ENCODE measurements at regions not wholly inside any gene's neighbourhood (a gene's known extent, or its start where the extent isn't known, plus 50 kb on each side); places are given as distances from the start of the nearest gene placed in this dataset.

DNA sequence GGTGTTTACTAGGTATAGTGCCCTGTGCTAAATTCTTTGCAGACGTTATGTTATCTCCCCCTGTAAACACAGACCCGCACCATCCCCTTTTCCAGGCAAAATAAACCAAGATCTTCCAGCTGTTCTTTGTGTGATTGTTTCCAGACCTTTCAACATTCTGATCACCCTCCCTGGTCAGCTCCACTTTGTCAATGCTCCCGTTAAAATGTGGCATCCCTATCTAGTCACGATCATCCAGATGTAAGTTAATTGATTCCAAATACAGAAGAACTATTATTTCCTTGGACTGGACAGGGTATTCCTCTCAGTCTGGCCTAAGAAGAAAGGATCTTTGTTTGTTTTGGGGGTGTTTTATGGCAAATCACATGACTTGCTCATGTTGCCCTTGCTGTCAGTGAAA lies 127.6 kb upstream of the ARID2 start:
- H3K4me1 Mint-ChIP-seq: no peaks in the 10 kb centered on the region
- no peak overlapping the region for H3K27ac Mint-ChIP-seq
- DNase-seq: no peak
- no peak overlapping the region for H3K4me3 Mint-ChIP-seq
- peaks cover 12% of the 10 kb centered on the region for H3K9me3 Mint-ChIP-seq
- POLR2A ChIA-PET: no interaction called here
- H3K36me3 Mint-ChIP-seq (ENCODE audit: low read depth): peaks cover 5% of the 10 kb centered on the region
- H3K27me3 Mint-ChIP-seq: peaks cover 9% of the 10 kb centered on the region
- CTCF ChIA-PET: interaction anchor here (0.7 kb wide), 1 partner anchor 122 kb away, joined by 3 read pairs; no protein-coding TSS in a partner anchor

DNA sequence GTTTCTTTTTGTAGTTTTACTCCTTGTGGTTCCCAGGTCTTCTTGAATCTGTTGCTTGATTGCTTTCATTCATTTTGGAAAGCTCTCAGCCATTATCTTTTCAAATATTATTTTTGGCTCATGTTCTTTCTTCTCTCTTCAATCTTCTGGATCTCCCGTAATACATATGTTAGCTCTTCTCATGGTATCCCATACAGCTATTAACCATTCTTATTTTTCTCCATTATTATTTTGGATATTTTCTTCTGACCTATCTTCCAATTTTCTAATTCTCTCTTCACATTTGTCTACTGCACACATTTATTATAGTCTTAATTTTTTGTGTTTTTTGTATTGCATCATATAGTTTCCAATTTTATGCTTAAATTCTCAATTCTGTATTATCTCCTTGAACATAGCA lies 123.9 kb upstream of the ARID2 start:
- no peak for DNase-seq
- ChIA-PET CTCF (no interaction called here), POLR2A (no interaction called here)
- Mint-ChIP-seq H3K36me3 (ENCODE audit: low read depth) (peaks cover 5% of the 10 kb centered on the region), H3K4me3 (no peak overlapping the region), H3K27me3 (peaks cover 7% of the 10 kb centered on the region), H3K4me1 (peaks cover 2% of the 10 kb centered on the region), H3K27ac (no peak overlapping the region), H3K9me3 (peaks cover 12% of the 10 kb centered on the region)

- no peaks in the 10 kb centered on the region for H3K9me3 Mint-ChIP-seq
- H3K27me3 Mint-ChIP-seq: peaks cover 8% of the 10 kb centered on the region
- H3K36me3 Mint-ChIP-seq (ENCODE audit: low read depth): no peaks in the 10 kb centered on the region
- ChIA-PET CTCF (no interaction called here), POLR2A (no interaction called here)
- H3K27ac Mint-ChIP-seq: no peak overlapping the region
- no peak overlapping the region for H3K4me3 Mint-ChIP-seq
- no peak for DNase-seq
- H3K4me1 Mint-ChIP-seq: peaks cover 5% of the 10 kb centered on the region
Observed at GRCh38 chr12:45611061-45611460, 118.4 kb upstream of the ARID2 start.

GRCh38 chr12:45611495-45611894 lies 118.0 kb upstream of the ARID2 start:
- Mint-ChIP-seq H3K4me1 (peaks cover 5% of the 10 kb centered on the region), H3K9me3 (no peaks in the 10 kb centered on the region), H3K36me3 (ENCODE audit: low read depth) (no peaks in the 10 kb centered on the region), H3K27ac (no peak overlapping the region), H3K4me3 (no peak overlapping the region), H3K27me3 (peaks cover 8% of the 10 kb centered on the region)
- ChIA-PET POLR2A (no interaction called here), CTCF (no interaction called here)
- DNase-seq: no peak

DNA sequence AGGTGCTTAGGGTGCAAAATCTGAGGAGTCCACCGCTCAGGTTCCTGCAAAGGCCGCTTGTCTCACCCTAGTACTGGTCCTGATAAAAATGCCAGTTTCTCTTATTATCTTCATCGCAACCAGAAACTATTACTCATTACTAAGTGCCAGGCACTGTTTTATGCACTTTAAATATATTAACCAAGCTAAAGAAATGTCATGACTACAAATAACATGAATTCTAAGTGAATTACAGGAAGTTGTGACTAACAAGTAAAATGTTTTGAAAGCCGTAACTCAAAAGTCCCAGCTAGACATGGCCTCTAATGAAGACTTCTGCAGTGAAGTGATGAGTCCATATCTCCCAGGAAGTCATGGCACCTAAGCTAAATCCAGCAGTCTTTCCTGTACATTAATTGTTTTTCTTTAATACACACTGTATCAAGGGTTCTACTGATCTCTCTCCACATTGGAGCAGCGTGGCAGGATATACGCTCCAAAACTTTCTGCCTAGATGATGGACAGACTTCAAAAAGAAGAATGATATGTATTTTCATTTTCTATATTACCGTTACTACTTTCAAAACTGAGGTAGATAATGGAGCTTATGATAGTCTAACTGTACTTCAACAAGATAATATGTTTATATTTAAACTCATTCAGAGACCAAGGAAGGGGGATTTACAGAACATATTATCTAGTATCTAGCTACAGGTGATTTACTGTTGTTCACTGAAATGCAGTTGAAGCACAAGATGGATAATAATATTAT lies 117.3 kb upstream of the ARID2 start:
- H3K9me3 Mint-ChIP-seq: no peaks in the 10 kb centered on the region
- H3K4me3 Mint-ChIP-seq: no peak overlapping the region
- CTCF ChIA-PET: no interaction called here
- no peak for DNase-seq
- POLR2A ChIA-PET: interaction anchor here (0.6 kb wide), 1 partner anchor 58 kb away, joined by 4 read pairs; no protein-coding TSS in a partner anchor
- no peaks in the 10 kb centered on the region for H3K36me3 Mint-ChIP-seq (ENCODE audit: low read depth)
- peaks cover 8% of the 10 kb centered on the region for H3K27me3 Mint-ChIP-seq
- H3K27ac Mint-ChIP-seq: no peak overlapping the region
- peaks cover 5% of the 10 kb centered on the region for H3K4me1 Mint-ChIP-seq

- DNase-seq: no peak
- Mint-ChIP-seq H3K9me3 (no peaks in the 10 kb centered on the region), H3K4me3 (no peak overlapping the region), H3K36me3 (ENCODE audit: low read depth) (no peaks in the 10 kb centered on the region), H3K27ac (no peak overlapping the region), H3K27me3 (peaks cover 8% of the 10 kb centered on the region), H3K4me1 (peaks cover 5% of the 10 kb centered on the region)
- CTCF ChIA-PET: no interaction called here
- POLR2A ChIA-PET: no interaction called here
Observed at GRCh38 chr12:45613296-45613695, 116.2 kb upstream of the ARID2 start.

DNA sequence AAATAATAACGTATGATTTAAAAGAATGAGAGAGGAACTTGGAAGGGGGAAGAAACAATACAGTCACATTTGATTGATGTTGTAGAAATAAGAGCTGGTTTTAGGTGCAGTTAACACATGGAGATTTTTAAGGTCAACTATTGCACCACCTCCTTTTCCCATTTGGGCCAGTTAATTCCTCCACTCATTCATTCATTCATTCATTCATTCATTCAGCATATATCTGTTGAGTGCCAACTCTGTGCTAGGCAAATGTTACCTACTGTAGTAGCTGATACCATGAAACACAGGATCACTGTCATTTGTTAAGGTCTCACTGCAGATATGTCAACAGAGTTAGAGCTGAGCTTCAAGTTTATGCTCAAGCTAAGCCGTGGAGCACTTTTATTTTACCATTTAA lies 115.7 kb upstream of the ARID2 start:
- ChIA-PET CTCF (no interaction called here), POLR2A (no interaction called here)
- Mint-ChIP-seq H3K36me3 (ENCODE audit: low read depth) (no peaks in the 10 kb centered on the region), H3K27ac (no peak overlapping the region), H3K4me1 (peaks cover 3% of the 10 kb centered on the region), H3K4me3 (no peak overlapping the region), H3K9me3 (no peaks in the 10 kb centered on the region), H3K27me3 (peaks cover 8% of the 10 kb centered on the region)
- no peak for DNase-seq

DNA sequence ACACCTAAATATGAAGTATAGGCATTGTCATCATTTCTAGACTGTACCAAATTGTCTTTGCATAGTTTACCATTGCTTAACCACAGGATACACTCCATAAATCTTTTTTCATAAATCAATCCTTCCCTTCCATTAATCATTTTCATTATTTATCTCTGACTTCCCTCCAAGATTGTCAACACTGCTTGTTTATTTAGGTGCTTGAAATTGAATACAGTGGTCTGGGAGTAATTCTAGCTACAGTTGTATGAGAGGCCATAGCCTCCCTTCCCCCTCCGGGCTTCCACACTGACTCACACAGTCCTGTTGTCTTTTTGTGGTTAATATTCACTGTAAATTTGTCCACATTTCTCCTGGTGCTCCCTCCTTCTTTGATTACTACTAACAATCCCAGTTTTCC lies 114.2 kb upstream of the ARID2 start:
- POLR2A ChIA-PET: no interaction called here
- H3K27ac Mint-ChIP-seq: no peak overlapping the region
- peaks cover 3% of the 10 kb centered on the region for H3K4me1 Mint-ChIP-seq
- H3K9me3 Mint-ChIP-seq: no peaks in the 10 kb centered on the region
- no peak for DNase-seq
- H3K36me3 Mint-ChIP-seq (ENCODE audit: low read depth): no peaks in the 10 kb centered on the region
- CTCF ChIA-PET: no interaction called here
- peaks cover 12% of the 10 kb centered on the region for H3K27me3 Mint-ChIP-seq
- H3K4me3 Mint-ChIP-seq: no peak overlapping the region

DNA sequence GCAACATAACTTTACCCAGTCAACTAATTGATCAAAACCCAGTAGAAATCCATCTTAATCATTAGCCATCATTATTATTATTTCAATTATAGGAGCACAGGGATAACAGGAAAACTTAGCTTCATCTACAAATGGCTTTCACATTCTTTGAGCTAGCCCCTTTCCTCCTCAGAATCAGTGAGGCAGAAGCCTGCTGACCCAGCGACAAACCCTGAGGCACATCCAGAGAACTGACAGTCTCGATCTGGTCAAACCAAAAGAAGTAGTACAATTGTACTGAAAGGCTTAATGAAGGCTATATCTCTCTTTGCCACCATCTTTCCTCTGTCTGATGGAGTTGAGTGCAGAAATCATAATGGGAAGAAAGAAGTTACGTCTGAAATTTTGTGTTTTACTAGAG lies 109.8 kb upstream of the ARID2 start:
- ChIA-PET POLR2A (no interaction called here), CTCF (no interaction called here)
- H3K27ac Mint-ChIP-seq: no peak overlapping the region
- DNase-seq: no peak
- peaks cover 23% of the 10 kb centered on the region for H3K27me3 Mint-ChIP-seq
- peaks cover 2% of the 10 kb centered on the region for H3K9me3 Mint-ChIP-seq
- H3K4me3 Mint-ChIP-seq: no peak overlapping the region
- no peaks in the 10 kb centered on the region for H3K36me3 Mint-ChIP-seq (ENCODE audit: low read depth)
- no peaks in the 10 kb centered on the region for H3K4me1 Mint-ChIP-seq

- DNase-seq: no peak
- POLR2A ChIA-PET: no interaction called here
- CTCF ChIA-PET: no interaction called here
- H3K27ac Mint-ChIP-seq: no peak overlapping the region
- H3K4me1 Mint-ChIP-seq: no peaks in the 10 kb centered on the region
- no peak overlapping the region for H3K4me3 Mint-ChIP-seq
- peaks cover 21% of the 10 kb centered on the region for H3K27me3 Mint-ChIP-seq
- H3K36me3 Mint-ChIP-seq (ENCODE audit: low read depth): no peaks in the 10 kb centered on the region
- H3K9me3 Mint-ChIP-seq: peaks cover 2% of the 10 kb centered on the region
Observed at GRCh38 chr12:45621703-45622102, 107.8 kb upstream of the ARID2 start.

DNA sequence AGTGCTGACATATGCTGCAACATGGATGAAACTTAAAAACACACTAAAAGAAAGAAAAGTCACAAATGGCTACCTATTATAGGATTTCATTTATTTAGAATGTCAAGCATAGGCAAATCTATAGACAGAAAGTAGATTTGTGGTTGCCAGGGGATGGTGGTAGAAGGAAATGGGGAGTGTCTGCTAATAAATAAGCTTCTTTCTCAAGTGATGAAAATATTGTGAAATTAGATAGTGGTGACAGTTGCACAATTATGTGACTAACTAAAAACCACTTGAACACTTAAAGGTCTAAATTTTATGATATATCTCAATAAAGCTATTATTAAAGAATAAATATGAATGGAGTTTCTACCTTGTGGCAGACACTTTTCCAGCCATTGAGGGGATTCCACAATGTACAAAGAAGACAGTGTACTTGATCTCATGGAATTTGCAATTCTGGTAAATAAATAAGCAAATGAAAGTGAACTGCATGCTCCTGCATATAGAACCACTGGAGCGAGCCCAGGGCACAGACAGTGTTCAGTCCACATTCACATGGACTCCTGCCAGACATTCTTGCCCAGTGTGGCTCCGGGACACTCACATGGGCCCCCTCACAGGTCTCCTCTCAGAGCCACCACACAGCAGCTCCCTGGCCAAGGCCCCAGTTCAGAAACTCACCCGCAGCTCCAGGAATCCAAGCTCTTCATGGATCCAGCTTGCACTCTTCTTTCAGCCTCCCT lies 107.1 kb upstream of the ARID2 start:
- H3K9me3 Mint-ChIP-seq: peaks cover 2% of the 10 kb centered on the region
- H3K4me1 Mint-ChIP-seq: no peaks in the 10 kb centered on the region
- H3K36me3 Mint-ChIP-seq (ENCODE audit: low read depth): no peaks in the 10 kb centered on the region
- ChIA-PET CTCF (no interaction called here), POLR2A (no interaction called here)
- peaks cover 27% of the 10 kb centered on the region for H3K27me3 Mint-ChIP-seq
- H3K27ac Mint-ChIP-seq: no peak overlapping the region
- H3K4me3 Mint-ChIP-seq: no peak overlapping the region
- no peak for DNase-seq

- Mint-ChIP-seq H3K9me3 (peaks cover 2% of the 10 kb centered on the region), H3K27ac (no peak overlapping the region), H3K4me3 (no peak overlapping the region), H3K27me3 (peaks cover 32% of the 10 kb centered on the region), H3K36me3 (ENCODE audit: low read depth) (no peaks in the 10 kb centered on the region), H3K4me1 (no peaks in the 10 kb centered on the region)
- CTCF ChIA-PET: no interaction called here
- no peak for DNase-seq
- POLR2A ChIA-PET: no interaction called here
Observed at GRCh38 chr12:45623221-45623620, 106.3 kb upstream of the ARID2 start.

DNA sequence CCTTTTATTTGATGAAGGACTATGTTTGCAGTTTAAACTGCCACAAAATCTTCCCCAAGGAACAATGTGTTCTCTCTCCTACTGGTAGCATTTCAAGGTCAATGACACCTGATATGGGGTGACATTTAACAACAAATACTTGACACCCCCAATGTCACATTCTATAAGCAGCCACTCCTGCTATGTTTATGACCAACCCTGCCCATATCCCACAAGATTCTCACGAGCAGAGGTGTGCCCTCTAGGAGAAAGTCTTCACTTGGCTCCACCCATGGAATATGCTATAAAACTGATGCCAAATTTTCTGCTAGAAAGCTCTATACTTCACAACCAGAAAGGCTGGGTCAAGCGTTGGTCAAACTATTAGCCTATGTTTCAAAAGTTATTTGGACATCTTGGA lies 105.6 kb upstream of the ARID2 start:
- DNase-seq: no peak
- Mint-ChIP-seq H3K27me3 (peaks cover 36% of the 10 kb centered on the region), H3K27ac (no peak overlapping the region), H3K4me3 (no peak overlapping the region), H3K36me3 (ENCODE audit: low read depth) (no peaks in the 10 kb centered on the region), H3K4me1 (no peaks in the 10 kb centered on the region), H3K9me3 (peaks cover 2% of the 10 kb centered on the region)
- POLR2A ChIA-PET: no interaction called here
- CTCF ChIA-PET: no interaction called here

GRCh38 chr12:45626965-45627364 lies 102.5 kb upstream of the ARID2 start:
- H3K27me3 Mint-ChIP-seq: peaks cover 37% of the 10 kb centered on the region
- ChIA-PET POLR2A (no interaction called here), CTCF (no interaction called here)
- no peaks in the 10 kb centered on the region for H3K4me1 Mint-ChIP-seq
- no peak overlapping the region for H3K4me3 Mint-ChIP-seq
- no peaks in the 10 kb centered on the region for H3K9me3 Mint-ChIP-seq
- no peak overlapping the region for H3K27ac Mint-ChIP-seq
- H3K36me3 Mint-ChIP-seq (ENCODE audit: low read depth): no peaks in the 10 kb centered on the region
- DNase-seq: no peak

All from activated CD4-positive, alpha-beta T cell treated with anti-CD3 and anti-CD28 coated beads, Interleukin-2, amount 10 ng/mL, durations not matched to agents 7 days and 5 days (primary cell).